ENCODE measurements at regions not wholly inside any gene's neighbourhood (a gene's known extent, or its start where the extent isn't known, plus 50 kb on each side); places are given as distances from the start of the nearest gene placed in this dataset.

- no peak overlapping the region for H3K9ac ChIP-seq (ENCODE audit: low read length in 2 of 2)
Observed at GRCh38 chr6:138640028-138640427, 133.5 kb upstream of the CCDC28A start.

GRCh38 chr6:138643210-138643609 lies 130.4 kb upstream of the CCDC28A start:
- H3K36me3 ChIP-seq (ENCODE audit: control insufficient read depth in 2 of 2, insufficient read depth in 2 of 2, low read length in 2 of 2), result no peaks in the 10 kb centered on the region
- no peaks in the 10 kb centered on the region for H3K9me3 ChIP-seq (ENCODE audit: control insufficient read depth in 2 of 2, low read length in 2 of 2)
- H3K4me1 ChIP-seq (ENCODE audit: control insufficient read depth, insufficient read depth, low read length), result no peaks in the 10 kb centered on the region
- H3K4me3 ChIP-seq (ENCODE audit: low read length in 2 of 2), result no peak overlapping the region
- H3K27me3 ChIP-seq (ENCODE audit: control insufficient read depth in 1 of 2, insufficient read depth in 2 of 2, low read length in 2 of 2), result no peaks in the 10 kb centered on the region
- no peak overlapping the region for H3K9ac ChIP-seq (ENCODE audit: low read length in 2 of 2)
- H3K27ac ChIP-seq (ENCODE audit: low read length), result no peak overlapping the region

More at GRCh38 chr6:138640028-138640427, 133.5 kb upstream of the CCDC28A start:
- H3K4me3 ChIP-seq (ENCODE audit: low read length in 2 of 2), result no peak overlapping the region
- H3K9me3 ChIP-seq (ENCODE audit: control insufficient read depth in 2 of 2, low read length in 2 of 2), result no peaks in the 10 kb centered on the region
- H3K27ac ChIP-seq (ENCODE audit: low read length), result no peak overlapping the region
- H3K36me3 ChIP-seq (ENCODE audit: control insufficient read depth in 2 of 2, insufficient read depth in 2 of 2, low read length in 2 of 2), result no peaks in the 10 kb centered on the region
- no peaks in the 10 kb centered on the region for H3K27me3 ChIP-seq (ENCODE audit: control insufficient read depth in 1 of 2, insufficient read depth in 2 of 2, low read length in 2 of 2)
- H3K4me1 ChIP-seq (ENCODE audit: control insufficient read depth, insufficient read depth, low read length), result no peaks in the 10 kb centered on the region

GRCh38 chr6:138645976-138646640 lies 127.5 kb upstream of the CCDC28A start:
- Histone ChIP-seq H3K4me1 (ENCODE audit: control insufficient read depth, insufficient read depth, low read length) (no peaks in the 10 kb centered on the region), H3K9me3 (ENCODE audit: control insufficient read depth in 2 of 2, low read length in 2 of 2) (no peaks in the 10 kb centered on the region), H3K4me3 (ENCODE audit: low read length in 2 of 2) (no peak overlapping the region), H3K27me3 (ENCODE audit: control insufficient read depth in 1 of 2, insufficient read depth in 2 of 2, low read length in 2 of 2) (no peaks in the 10 kb centered on the region), H3K27ac (ENCODE audit: low read length) (no peak overlapping the region), H3K36me3 (ENCODE audit: control insufficient read depth in 2 of 2, insufficient read depth in 2 of 2, low read length in 2 of 2) (no peaks in the 10 kb centered on the region), H3K9ac (ENCODE audit: low read length in 2 of 2) (no peak overlapping the region)

- Histone ChIP-seq H3K36me3 (ENCODE audit: control insufficient read depth in 2 of 2, insufficient read depth in 2 of 2, low read length in 2 of 2) (no peaks in the 10 kb centered on the region), H3K4me1 (ENCODE audit: control insufficient read depth, insufficient read depth, low read length) (no peaks in the 10 kb centered on the region), H3K9me3 (ENCODE audit: control insufficient read depth in 2 of 2, low read length in 2 of 2) (no peaks in the 10 kb centered on the region), H3K27me3 (ENCODE audit: control insufficient read depth in 1 of 2, insufficient read depth in 2 of 2, low read length in 2 of 2) (no peaks in the 10 kb centered on the region), H3K4me3 (ENCODE audit: low read length in 2 of 2) (no peak overlapping the region), H3K27ac (ENCODE audit: low read length) (no peak overlapping the region), H3K9ac (ENCODE audit: low read length in 2 of 2) (no peak overlapping the region)
Observed at GRCh38 chr6:138647006-138647405, 126.6 kb upstream of the CCDC28A start.

GRCh38 chr6:138648127-138648526 lies 125.4 kb upstream of the CCDC28A start:
- Histone ChIP-seq H3K9me3 (ENCODE audit: control insufficient read depth in 2 of 2, low read length in 2 of 2) (no peaks in the 10 kb centered on the region), H3K36me3 (ENCODE audit: control insufficient read depth in 2 of 2, insufficient read depth in 2 of 2, low read length in 2 of 2) (no peaks in the 10 kb centered on the region), H3K4me1 (ENCODE audit: control insufficient read depth, insufficient read depth, low read length) (no peaks in the 10 kb centered on the region), H3K9ac (ENCODE audit: low read length in 2 of 2) (no peak overlapping the region), H3K27ac (ENCODE audit: low read length) (no peak overlapping the region), H3K4me3 (ENCODE audit: low read length in 2 of 2) (no peak overlapping the region), H3K27me3 (ENCODE audit: control insufficient read depth in 1 of 2, insufficient read depth in 2 of 2, low read length in 2 of 2) (no peaks in the 10 kb centered on the region)

GRCh38 chr6:138651491-138651890 lies 122.1 kb upstream of the CCDC28A start:
- no peak overlapping the region for H3K27ac ChIP-seq (ENCODE audit: low read length)
- H3K4me1 ChIP-seq (ENCODE audit: control insufficient read depth, insufficient read depth, low read length), result no peaks in the 10 kb centered on the region
- no peaks in the 10 kb centered on the region for H3K27me3 ChIP-seq (ENCODE audit: control insufficient read depth in 1 of 2, insufficient read depth in 2 of 2, low read length in 2 of 2)
- H3K9me3 ChIP-seq (ENCODE audit: control insufficient read depth in 2 of 2, low read length in 2 of 2), result no peaks in the 10 kb centered on the region
- H3K4me3 ChIP-seq (ENCODE audit: low read length in 2 of 2), result no peak overlapping the region
- no peaks in the 10 kb centered on the region for H3K36me3 ChIP-seq (ENCODE audit: control insufficient read depth in 2 of 2, insufficient read depth in 2 of 2, low read length in 2 of 2)
- no peak overlapping the region for H3K9ac ChIP-seq (ENCODE audit: low read length in 2 of 2)

- H3K27me3 ChIP-seq (ENCODE audit: control insufficient read depth in 1 of 2, insufficient read depth in 2 of 2, low read length in 2 of 2), result no peaks in the 10 kb centered on the region
- H3K4me1 ChIP-seq (ENCODE audit: control insufficient read depth, insufficient read depth, low read length), result no peaks in the 10 kb centered on the region
- no peak overlapping the region for H3K27ac ChIP-seq (ENCODE audit: low read length)
- H3K4me3 ChIP-seq (ENCODE audit: low read length in 2 of 2), result no peak overlapping the region
- H3K9ac ChIP-seq (ENCODE audit: low read length in 2 of 2), result no peak overlapping the region
- H3K9me3 ChIP-seq (ENCODE audit: control insufficient read depth in 2 of 2, low read length in 2 of 2), result no peaks in the 10 kb centered on the region
- H3K36me3 ChIP-seq (ENCODE audit: control insufficient read depth in 2 of 2, insufficient read depth in 2 of 2, low read length in 2 of 2), result no peaks in the 10 kb centered on the region
Observed at GRCh38 chr6:138652824-138653223, 120.7 kb upstream of the CCDC28A start.

- no peak overlapping the region for H3K27ac ChIP-seq (ENCODE audit: low read length)
- no peaks in the 10 kb centered on the region for H3K27me3 ChIP-seq (ENCODE audit: control insufficient read depth in 1 of 2, insufficient read depth in 2 of 2, low read length in 2 of 2)
- no peaks in the 10 kb centered on the region for H3K9me3 ChIP-seq (ENCODE audit: control insufficient read depth in 2 of 2, low read length in 2 of 2)
- no peaks in the 10 kb centered on the region for H3K4me1 ChIP-seq (ENCODE audit: control insufficient read depth, insufficient read depth, low read length)
- no peaks in the 10 kb centered on the region for H3K36me3 ChIP-seq (ENCODE audit: control insufficient read depth in 2 of 2, insufficient read depth in 2 of 2, low read length in 2 of 2)
- H3K9ac ChIP-seq (ENCODE audit: low read length in 2 of 2), result no peak overlapping the region
- no peak overlapping the region for H3K4me3 ChIP-seq (ENCODE audit: low read length in 2 of 2)
Observed at GRCh38 chr6:138653435-138653834, 120.1 kb upstream of the CCDC28A start.

GRCh38 chr6:138654715-138655634 lies 118.6 kb upstream of the CCDC28A start:
- H3K36me3 ChIP-seq (ENCODE audit: control insufficient read depth in 2 of 2, insufficient read depth in 2 of 2, low read length in 2 of 2), result no peaks in the 10 kb centered on the region
- no peak overlapping the region for H3K4me3 ChIP-seq (ENCODE audit: low read length in 2 of 2)
- H3K27ac ChIP-seq (ENCODE audit: low read length), result no peak overlapping the region
- no peaks in the 10 kb centered on the region for H3K4me1 ChIP-seq (ENCODE audit: control insufficient read depth, insufficient read depth, low read length)
- no peaks in the 10 kb centered on the region for H3K9me3 ChIP-seq (ENCODE audit: control insufficient read depth in 2 of 2, low read length in 2 of 2)
- H3K9ac ChIP-seq (ENCODE audit: low read length in 2 of 2), result no peak overlapping the region
- no peaks in the 10 kb centered on the region for H3K27me3 ChIP-seq (ENCODE audit: control insufficient read depth in 1 of 2, insufficient read depth in 2 of 2, low read length in 2 of 2)

GRCh38 chr6:138655828-138656227 lies 117.7 kb upstream of the CCDC28A start:
- H3K4me1 ChIP-seq (ENCODE audit: control insufficient read depth, insufficient read depth, low read length), result no peaks in the 10 kb centered on the region
- no peak overlapping the region for H3K9ac ChIP-seq (ENCODE audit: low read length in 2 of 2)

More at GRCh38 chr6:138655828-138656227, 117.7 kb upstream of the CCDC28A start:
- H3K9me3 ChIP-seq (ENCODE audit: control insufficient read depth in 2 of 2, low read length in 2 of 2), result no peaks in the 10 kb centered on the region
- H3K27ac ChIP-seq (ENCODE audit: low read length), result no peak overlapping the region
- H3K4me3 ChIP-seq (ENCODE audit: low read length in 2 of 2), result no peak overlapping the region
- H3K27me3 ChIP-seq (ENCODE audit: control insufficient read depth in 1 of 2, insufficient read depth in 2 of 2, low read length in 2 of 2), result no peaks in the 10 kb centered on the region
- H3K36me3 ChIP-seq (ENCODE audit: control insufficient read depth in 2 of 2, insufficient read depth in 2 of 2, low read length in 2 of 2), result no peaks in the 10 kb centered on the region
